NCI-H2171 (cell line): ENCODE measurements at regions not wholly inside any gene's neighbourhood (a gene's known extent, or its start where the extent isn't known, plus 50 kb on each side); places are given as distances from the start of the nearest gene placed in this dataset.

Experiments used
- DNase-seq: peaks from one replicate; lab custom pipeline; 2025; lab: John Stamatoyannopoulos, UW

- no peak for DNase-seq
Measured at GRCh38 chr11:28482666-28483065, 374.5 kb downstream of the METTL15 start.

GRCh38 chr11:28481616-28482480 is 373.7 kb downstream of the METTL15 start:
- no peak for DNase-seq

GRCh38 chr11:28480406-28480805 is 372.2 kb downstream of the METTL15 start:
- no peak for DNase-seq

- DNase-seq, result no peak
Measured at GRCh38 chr11:28476864-28477263, 368.7 kb downstream of the METTL15 start.

- no peak for DNase-seq
Measured at GRCh38 chr11:28476049-28476448, 367.9 kb downstream of the METTL15 start.

GRCh38 chr11:28472904-28473303 is 364.7 kb downstream of the METTL15 start:
- DNase-seq, result no peak

GRCh38 chr11:28471537-28471936 is 363.3 kb downstream of the METTL15 start:
- no peak for DNase-seq

- no peak for DNase-seq
Measured at GRCh38 chr11:28470180-28470579, 362.0 kb downstream of the METTL15 start.

GRCh38 chr11:28466506-28466905 is 358.3 kb downstream of the METTL15 start:
- no peak for DNase-seq

- DNase-seq, result no peak
Measured at GRCh38 chr11:28464252-28464867, 356.2 kb downstream of the METTL15 start.

- DNase-seq, result no peak
Measured at GRCh38 chr11:28463826-28464225, 355.6 kb downstream of the METTL15 start.

GRCh38 chr11:28461846-28462245 is 353.7 kb downstream of the METTL15 start:
- DNase-seq, result no peak

- DNase-seq, result no peak
Measured at GRCh38 chr11:28461338-28461737, 353.1 kb downstream of the METTL15 start.

GRCh38 chr11:28460348-28460747 is 352.2 kb downstream of the METTL15 start:
- no peak for DNase-seq

GRCh38 chr11:28459912-28460311 is 351.7 kb downstream of the METTL15 start:
- DNase-seq, result no peak

GRCh38 chr11:28457481-28458065 is 349.4 kb downstream of the METTL15 start:
- DNase-seq, result no peak

- no peak for DNase-seq
Measured at GRCh38 chr11:28448186-28448585, 340.0 kb downstream of the METTL15 start.

- no peak for DNase-seq
Measured at GRCh38 chr11:28447226-28447625, 339.0 kb downstream of the METTL15 start.

- DNase-seq, result no peak
Measured at GRCh38 chr11:28442131-28442530, 333.9 kb downstream of the METTL15 start.

- no peak for DNase-seq
Measured at GRCh38 chr11:28439403-28439802, 331.2 kb downstream of the METTL15 start.

- DNase-seq, result no peak
Measured at GRCh38 chr11:28420099-28420498, 311.9 kb downstream of the METTL15 start.

GRCh38 chr11:28417601-28418323 is 309.6 kb downstream of the METTL15 start:
- DNase-seq, result no peak
